ENCODE measurements at regions not wholly inside any gene's neighbourhood (a gene's known extent, or its start where the extent isn't known, plus 50 kb on each side); places are given as distances from the start of the nearest gene placed in this dataset.
"Not testable (repeated sequence)": the region's sequence is repeated elsewhere in the genome, so short reads cannot be mapped to it uniquely, and the experiment has no call there.

GRCh38 chrX:46298821-46299220 is 246.4 kb downstream of the ZNF674 start:
- no peak for DNase-seq

GRCh38 chrX:46295963-46296362 is 249.3 kb downstream of the ZNF674 start:
- DNase-seq, result no peak

DNA sequence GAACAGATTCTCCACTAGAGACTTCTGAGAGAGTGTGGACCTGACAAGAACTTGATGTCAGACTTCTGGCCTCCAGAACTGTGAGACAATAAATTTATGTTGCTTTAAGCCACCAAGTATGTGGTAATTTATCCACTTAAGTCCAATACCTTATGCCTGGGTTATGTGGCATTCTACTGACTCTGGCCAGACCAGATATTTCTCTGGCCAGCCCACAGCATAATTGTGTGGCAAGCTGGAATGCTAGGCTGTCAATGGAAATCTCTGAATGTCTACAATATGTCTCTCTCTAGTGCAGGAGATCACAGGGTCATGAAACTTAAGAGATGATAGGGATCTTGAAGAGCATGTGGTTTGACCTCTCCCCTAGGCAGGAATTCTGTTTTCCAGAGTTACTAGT is 251.0 kb downstream of the ZNF674 start:
- DNase-seq, result no peak

DNA sequence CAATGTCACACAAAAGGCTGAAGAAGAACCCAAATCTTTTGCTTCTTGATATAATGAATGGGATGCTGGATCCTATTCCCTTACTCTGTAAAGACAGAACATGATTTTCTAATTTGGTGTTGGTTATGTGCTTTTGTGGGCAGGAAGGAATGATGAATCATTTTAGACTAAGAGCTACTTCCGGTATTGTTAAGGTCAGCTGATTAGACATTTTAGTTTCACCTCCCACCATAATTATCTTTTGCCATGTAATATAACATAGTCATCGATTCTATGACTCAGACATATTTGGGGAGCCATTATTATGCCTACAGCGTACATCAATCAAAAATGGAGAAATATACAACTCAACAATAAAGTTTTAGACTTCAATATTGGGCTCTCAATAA is 265.3 kb downstream of the ZNF674 start:
- DNase-seq, result no peak

DNA sequence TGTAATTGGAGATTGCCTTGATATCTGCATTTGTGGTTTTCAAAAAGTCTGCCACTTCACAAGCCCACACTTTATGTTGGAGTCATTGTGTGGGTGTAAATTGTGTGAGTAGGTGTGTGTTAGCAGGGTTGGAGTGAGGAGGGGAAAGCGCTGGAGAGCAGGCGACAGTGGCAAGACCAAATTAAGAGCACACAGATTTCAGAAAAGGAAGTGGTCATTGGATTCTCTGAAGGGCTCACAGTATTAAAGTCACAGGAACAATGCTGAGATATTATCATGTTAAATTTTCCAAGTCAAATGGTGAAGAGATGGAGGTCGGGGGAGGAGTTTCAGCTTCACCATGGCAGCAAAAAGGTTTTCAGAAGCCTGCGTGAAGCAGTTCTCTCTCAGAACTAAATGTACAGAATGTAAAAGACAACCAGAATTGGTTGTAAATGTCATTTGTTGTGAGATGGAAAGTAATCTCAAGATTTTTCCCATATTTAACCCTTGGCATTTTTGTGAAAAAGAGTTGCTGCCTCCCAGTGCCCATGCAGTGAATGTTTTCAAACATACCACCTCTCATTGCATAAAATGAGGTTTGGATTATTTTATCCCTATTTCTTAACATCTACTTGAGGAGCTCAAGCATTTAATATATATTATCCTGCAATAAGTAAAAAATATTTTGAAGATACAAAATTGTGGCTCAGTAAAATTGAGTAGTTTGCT is 265.9 kb downstream of the ZNF674 start:
- DNase-seq, result no peak

DNA sequence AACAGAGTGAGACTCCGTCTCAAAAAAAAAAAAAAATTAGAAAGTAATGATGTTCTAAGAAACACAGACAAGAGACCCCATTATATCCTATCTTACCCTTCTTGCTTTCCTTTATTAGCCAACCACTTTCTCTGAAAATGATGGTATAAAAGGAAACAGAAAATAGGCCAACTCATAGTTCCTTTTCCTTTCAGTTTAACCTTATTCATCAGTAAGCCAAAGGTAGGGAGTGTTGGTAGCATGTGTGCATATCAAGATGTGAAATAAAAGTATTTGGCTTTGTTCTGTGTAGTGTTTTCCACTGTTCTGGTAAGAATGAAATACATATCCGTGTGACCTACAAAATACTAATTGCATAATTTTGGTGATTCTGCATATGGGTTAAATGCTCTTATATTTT is 266.6 kb downstream of the ZNF674 start:
- no peak for DNase-seq

DNA sequence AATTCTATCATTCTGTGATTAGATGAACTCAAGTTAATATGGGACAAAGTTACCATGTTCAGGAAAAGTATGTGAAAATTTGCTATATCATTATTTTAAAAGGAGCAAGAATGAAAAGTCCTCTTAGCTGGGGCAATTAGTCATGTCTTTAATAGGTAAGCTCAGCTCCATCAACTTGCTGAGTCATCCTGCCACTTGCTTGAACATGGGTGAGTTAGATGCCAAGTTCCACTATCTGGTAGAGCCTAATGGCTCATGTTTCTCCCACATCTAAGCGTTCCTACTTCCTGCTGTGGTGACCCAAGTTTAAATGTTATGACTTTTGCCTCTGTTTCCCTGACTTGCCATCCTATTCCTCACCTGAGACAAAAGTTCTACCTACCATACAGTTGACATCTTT is 276.8 kb downstream of the ZNF674 start:
- DNase-seq, result no peak

- DNase-seq, result no peak
These were observed 281.7 kb downstream of the ZNF674 start for GRCh38 chrX:46263494-46263893.

DNA sequence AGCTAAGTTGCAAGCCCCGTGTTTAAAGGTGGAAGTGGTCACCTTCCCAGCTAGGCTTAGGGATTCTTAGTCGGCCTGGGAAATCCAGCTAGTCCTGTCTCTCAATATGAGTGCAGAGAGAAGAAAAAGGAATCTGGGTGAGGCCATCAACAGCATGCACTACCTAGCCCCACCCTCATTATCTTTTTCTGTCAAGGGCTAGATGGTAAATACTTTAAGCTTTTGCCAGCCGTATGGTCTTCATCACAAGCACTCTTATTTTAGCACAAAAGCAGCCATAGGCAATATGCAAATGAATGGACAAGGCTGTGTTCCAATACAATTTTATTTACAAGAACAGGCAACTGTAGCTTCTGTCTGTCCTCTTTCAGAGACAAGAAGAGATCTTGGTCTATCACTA is 282.9 kb downstream of the ZNF674 start:
- DNase-seq, result no peak

GRCh38 chrX:46260499-46260898 is 284.7 kb downstream of the ZNF674 start:
- DNase-seq, result no peak

GRCh38 chrX:46258356-46258755 is 286.9 kb downstream of the ZNF674 start:
- no peak for DNase-seq

GRCh38 chrX:46257451-46257879 is 287.8 kb downstream of the ZNF674 start:
- DNase-seq, result no peak

DNA sequence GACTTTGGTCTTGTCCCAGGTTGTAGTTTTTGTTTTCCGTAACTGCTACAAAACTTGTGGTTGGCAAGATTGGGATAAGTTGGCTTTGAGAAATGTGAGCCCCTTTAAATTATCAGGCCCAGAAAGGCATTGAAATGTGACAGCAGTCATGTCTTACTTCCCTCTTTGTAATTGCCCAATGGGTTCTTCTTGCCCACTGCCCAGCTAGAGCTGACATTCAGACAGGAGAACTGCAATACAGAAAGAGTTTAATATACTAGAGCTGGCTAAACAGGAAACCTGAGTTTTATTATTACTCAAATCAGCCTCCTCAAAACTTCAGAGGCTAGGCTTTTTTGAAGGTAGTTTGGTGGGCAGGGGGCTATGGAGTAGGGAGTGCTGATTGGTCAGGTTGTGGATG is 288.3 kb downstream of the ZNF674 start:
- DNase-seq, result no peak

- DNase-seq, result no peak
These were observed 290.2 kb downstream of the ZNF674 start for GRCh38 chrX:46255046-46255445.

DNA sequence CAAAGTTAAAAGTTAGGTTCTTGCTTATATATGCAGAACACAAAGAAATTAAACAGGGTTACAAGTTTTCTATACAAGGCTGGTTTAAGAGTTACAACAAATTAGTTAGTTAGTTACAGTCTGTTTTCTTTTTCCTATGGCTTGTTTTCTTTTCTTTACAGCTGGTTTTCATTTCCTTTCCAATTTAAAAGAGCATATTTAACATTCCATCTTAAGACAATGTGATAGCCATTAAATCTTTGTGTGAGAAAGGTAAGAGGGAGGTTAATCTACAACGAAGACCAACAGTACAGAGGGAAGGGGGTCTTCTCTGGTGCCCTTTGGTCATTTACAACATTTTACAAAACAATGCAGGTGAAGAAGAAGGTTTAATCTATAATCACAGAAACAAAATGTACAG is 290.6 kb downstream of the ZNF674 start:
- no peak for DNase-seq

- DNase-seq, result no peak
These were observed 293.5 kb downstream of the ZNF674 start for GRCh38 chrX:46251755-46252154.

- no peak for DNase-seq
These were observed 295.1 kb downstream of the ZNF674 start for GRCh38 chrX:46250151-46250550.

GRCh38 chrX:46247456-46247855 is 297.8 kb downstream of the ZNF674 start:
- no peak for DNase-seq

DNA sequence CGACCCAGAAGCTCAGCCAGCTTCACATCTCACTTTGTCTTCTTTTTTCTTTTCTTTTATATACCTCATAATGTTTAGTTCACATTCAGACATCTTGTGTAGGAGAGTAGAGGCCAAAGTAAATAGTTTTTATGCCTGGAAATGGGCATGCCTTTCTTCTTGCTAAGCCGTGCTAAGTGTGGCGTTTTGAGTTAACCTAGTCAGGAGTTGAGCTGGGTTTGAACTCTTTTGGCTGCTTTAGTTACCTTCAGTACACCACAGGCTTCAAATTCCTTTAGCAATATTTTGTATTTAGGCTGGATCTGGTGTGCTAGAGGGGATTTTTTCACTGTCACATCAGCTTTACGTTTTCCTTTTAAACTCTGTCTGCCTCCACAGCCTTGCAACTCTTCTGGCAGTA is 300.8 kb downstream of the ZNF674 start:
- no peak for DNase-seq

DNA sequence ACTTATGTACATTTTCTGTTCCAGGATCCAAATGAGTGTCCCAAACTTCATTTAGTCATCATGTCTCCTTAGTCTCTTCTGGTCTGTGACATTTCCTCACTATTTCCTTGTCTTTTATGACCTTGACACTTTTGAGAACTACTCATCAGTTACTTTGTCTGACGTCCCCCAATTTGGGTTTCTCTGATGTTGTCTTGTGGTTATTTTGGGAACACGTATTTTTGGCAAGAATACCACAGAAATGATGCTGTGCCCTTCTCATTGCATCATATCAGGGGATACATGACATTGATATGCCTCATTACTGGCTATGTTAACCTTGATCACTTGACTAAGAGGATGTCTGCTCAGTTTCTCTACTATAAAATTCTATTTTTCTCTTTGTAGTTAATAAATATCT is 308.8 kb downstream of the ZNF674 start:
- DNase-seq, result no peak

DNA sequence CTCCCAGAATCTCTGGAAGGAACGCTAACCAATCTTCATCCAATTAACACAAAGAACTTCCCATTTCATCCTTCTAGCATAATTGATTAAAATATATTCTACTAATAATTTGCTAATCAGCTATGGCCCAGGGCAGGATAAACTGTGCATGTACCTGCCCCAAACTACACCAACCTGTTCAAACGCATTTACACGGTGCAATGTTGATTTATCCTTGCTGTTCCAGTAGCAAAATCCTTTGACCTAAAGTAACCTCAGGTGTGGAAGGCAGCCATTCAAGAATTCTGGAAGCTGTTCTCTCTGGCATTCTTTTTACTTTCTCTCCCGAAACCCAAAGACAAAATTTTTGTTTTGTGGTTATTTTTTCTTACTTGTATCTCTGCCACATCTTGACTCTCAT is 309.4 kb downstream of the ZNF674 start:
- no peak for DNase-seq

DNA sequence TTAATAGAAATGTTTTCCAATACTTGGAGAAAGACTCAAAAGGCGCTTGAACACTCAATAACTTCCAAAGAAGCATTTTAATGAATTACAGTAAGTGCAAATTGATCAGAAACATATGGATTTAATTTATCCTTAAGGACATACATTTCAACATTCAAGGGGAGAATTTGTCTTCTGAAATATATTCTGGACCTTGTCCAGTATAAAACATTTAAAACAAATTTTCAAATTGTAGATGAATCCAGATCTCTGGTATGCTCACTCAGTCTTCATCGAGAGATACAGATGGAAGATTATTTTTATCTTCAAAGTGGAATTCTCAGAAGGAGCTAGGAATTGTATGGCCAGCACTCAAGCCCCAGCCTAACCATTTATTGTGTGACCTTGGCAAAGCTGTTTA is 310.4 kb downstream of the ZNF674 start:
- no peak for DNase-seq

GRCh38 chrX:46228389-46228788 is 316.8 kb downstream of the ZNF674 start:
- no peak for DNase-seq

- no peak for DNase-seq
These were observed 318.8 kb downstream of the ZNF674 start for GRCh38 chrX:46226422-46226821.

- not testable (repeated sequence) for DNase-seq
These were observed 321.7 kb downstream of the ZNF674 start for GRCh38 chrX:46223499-46223898.

DNA sequence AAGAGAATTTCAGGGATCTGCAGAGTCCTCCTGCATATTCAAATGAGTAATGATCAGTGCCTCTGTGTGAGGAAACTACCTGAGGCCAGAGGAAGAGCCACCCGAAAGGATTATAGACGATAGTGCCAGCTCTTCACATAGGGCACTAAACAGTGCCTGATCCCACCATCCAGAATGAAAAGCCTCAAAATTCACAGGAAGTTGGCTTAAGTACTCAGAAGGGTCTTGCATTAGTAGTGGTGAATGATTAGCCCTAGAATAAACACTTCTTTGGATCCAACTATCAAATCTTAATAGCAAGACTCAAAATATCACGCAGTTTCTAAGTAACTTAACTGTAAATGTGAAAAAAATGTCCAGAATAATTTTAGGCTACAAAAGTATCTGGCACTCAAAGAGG is 324.4 kb downstream of the ZNF674 start:
- no peak for DNase-seq
